ENCODE measurements at regions not wholly inside any gene's neighbourhood (a gene's known extent, or its start where the extent isn't known, plus 50 kb on each side); places are given as distances from the start of the nearest gene placed in this dataset.

DNA sequence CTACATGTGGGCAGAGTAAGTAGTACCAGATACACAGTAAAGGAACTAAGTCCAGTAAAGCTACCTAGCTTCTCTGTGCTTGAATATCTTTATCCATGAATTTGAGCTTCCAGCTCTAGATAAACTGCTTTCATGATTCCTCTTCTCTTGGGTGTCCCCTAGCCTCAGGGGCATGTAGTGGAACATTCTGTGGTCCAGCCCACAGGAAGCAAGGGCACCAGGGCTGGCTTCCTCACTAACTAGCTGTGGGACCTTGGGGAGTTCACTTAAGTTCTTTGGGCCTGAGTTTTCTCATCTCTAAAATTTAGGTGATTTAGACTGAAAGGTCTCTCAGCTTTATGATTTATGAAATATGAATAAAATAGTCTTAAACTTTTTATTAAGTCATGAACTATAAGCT, 185.7 kb downstream of the KATNAL1 start:
- TF ChIP-seq TCF7L2 (IDR thresholded peaks at IDR 0.05; ENCODE audit: low read depth, low read length) (no peak), CTCF (IDR thresholded peaks at IDR 0.05) (no peak)
- TF ChIP-seq, protein P1, sequence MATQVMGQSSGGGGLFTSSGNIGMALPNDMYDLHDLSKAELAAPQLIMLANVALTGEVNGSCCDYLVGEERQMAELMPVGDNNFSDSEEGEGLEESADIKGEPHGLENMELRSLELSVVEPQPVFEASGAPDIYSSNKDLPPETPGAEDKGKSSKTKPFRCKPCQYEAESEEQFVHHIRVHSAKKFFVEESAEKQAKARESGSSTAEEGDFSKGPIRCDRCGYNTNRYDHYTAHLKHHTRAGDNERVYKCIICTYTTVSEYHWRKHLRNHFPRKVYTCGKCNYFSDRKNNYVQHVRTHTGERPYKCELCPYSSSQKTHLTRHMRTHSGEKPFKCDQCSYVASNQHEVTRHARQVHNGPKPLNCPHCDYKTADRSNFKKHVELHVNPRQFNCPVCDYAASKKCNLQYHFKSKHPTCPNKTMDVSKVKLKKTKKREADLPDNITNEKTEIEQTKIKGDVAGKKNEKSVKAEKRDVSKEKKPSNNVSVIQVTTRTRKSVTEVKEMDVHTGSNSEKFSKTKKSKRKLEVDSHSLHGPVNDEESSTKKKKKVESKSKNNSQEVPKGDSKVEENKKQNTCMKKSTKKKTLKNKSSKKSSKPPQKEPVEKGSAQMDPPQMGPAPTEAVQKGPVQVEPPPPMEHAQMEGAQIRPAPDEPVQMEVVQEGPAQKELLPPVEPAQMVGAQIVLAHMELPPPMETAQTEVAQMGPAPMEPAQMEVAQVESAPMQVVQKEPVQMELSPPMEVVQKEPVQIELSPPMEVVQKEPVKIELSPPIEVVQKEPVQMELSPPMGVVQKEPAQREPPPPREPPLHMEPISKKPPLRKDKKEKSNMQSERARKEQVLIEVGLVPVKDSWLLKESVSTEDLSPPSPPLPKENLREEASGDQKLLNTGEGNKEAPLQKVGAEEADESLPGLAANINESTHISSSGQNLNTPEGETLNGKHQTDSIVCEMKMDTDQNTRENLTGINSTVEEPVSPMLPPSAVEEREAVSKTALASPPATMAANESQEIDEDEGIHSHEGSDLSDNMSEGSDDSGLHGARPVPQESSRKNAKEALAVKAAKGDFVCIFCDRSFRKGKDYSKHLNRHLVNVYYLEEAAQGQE (IDR thresholded peaks at IDR 0.05; ENCODE audit: insufficient read depth in 1 of 2, low read depth in 2 of 2, low read length in 1 of 2): no peak
